ENCODE measurements at regions not wholly inside any gene's neighbourhood (a gene's known extent, or its start where the extent isn't known, plus 50 kb on each side); places are given as distances from the start of the nearest gene placed in this dataset.
"Not testable (repeated sequence)": the region's sequence is repeated elsewhere in the genome, so short reads cannot be mapped to it uniquely, and the experiment has no call there.

DNA sequence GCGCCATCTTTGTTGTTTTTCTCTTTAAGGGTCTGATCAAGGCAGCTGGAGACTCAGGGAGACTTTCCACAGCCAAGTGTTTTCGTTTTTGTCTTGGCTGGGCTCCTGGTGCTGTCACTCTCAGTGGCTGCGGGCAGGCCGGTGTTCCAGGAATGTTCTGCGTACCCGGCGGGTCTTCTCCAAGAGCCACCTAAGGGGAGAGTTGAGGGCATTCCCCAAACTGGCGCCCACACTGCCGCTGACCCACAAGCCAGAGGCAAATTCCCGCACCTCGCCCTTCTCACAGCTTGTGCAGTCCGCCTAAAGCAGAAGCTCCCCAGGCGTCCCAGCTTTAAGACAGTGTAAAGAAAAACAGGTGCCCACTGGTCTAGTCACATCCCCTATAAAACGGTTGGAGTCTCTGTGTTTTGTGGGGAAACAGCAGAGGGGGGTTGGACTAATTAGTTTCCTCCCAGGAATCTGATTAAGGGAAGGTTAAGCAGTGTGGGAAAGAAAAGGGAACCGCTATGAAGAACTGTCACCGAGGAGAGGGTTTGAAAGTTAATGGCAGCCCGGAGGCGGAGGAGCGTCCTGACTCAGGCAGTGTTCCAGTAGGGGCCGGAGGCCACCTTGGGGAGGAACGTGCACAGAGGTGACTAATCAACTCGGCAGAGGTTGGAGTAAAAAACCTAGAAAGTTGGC, 224.5 kb downstream of the SLC4A3 start:
- Mint-ChIP-seq H3K4me3 (no peak overlapping the region), H3K4me1 (ENCODE audit: low read depth) (no peaks in the 10 kb centered on the region), H3K36me3 (ENCODE audit: low read depth) (no peaks in the 10 kb centered on the region), H3K9me3 (no peaks in the 10 kb centered on the region), H3K27me3 (peaks cover 7% of the 10 kb centered on the region), H3K27ac (no peak overlapping the region)
- intact Hi-C loops (cut with micrococcal nuclease) = no loop called here

DNA sequence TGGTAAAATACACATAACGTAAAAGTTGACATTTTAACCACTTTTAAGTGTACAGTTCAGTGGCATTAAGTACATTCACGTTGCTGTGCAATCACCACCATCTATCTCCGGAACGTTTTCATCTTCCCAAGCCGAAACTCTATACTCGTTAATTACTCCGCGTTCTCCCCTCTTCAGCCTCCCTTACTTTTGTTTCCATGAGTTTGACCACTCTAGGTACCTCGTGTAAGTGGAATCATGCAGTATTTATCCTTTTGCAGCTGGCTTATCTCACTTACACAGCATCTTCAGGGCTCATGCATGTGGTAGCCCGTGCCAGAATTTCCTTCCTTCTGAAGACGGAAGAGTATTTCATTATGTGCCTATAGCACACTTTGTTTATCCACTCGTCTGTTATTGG, 225.2 kb downstream of the SLC4A3 start:
- no peaks in the 10 kb centered on the region for H3K36me3 Mint-ChIP-seq (ENCODE audit: low read depth)
- no peaks in the 10 kb centered on the region for H3K4me1 Mint-ChIP-seq (ENCODE audit: low read depth)
- intact Hi-C loops (cut with micrococcal nuclease) = no loop called here
- no peak overlapping the region for H3K4me3 Mint-ChIP-seq
- H3K27ac Mint-ChIP-seq = no peak overlapping the region
- no peaks in the 10 kb centered on the region for H3K9me3 Mint-ChIP-seq
- peaks cover 7% of the 10 kb centered on the region for H3K27me3 Mint-ChIP-seq

DNA sequence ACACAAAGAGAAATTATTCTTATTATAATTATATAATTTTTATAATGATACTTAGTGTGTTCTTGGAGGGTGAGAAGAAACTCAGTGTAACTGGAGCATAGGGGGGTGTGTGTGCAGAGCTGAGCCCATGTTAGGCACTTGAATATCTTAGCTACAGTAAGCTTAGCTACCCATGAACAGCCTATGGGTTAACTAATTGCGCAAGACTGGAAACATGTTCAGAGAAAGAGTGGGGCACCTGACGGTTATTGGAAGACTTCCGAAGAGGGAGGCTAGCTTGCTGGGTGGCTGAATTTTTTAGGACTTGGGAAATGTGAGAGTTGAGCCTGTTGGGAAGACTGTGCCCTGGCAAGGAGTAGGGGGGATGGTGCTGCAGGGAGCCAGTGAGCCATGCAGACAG, 229.2 kb downstream of the SLC4A3 start:
- H3K27me3 Mint-ChIP-seq = peaks cover 7% of the 10 kb centered on the region
- H3K4me1 Mint-ChIP-seq (ENCODE audit: low read depth) = no peaks in the 10 kb centered on the region
- H3K36me3 Mint-ChIP-seq (ENCODE audit: low read depth) = no peaks in the 10 kb centered on the region
- intact Hi-C loops (cut with micrococcal nuclease) = no loop called here
- no peak overlapping the region for H3K27ac Mint-ChIP-seq
- no peaks in the 10 kb centered on the region for H3K9me3 Mint-ChIP-seq
- no peak overlapping the region for H3K4me3 Mint-ChIP-seq

DNA sequence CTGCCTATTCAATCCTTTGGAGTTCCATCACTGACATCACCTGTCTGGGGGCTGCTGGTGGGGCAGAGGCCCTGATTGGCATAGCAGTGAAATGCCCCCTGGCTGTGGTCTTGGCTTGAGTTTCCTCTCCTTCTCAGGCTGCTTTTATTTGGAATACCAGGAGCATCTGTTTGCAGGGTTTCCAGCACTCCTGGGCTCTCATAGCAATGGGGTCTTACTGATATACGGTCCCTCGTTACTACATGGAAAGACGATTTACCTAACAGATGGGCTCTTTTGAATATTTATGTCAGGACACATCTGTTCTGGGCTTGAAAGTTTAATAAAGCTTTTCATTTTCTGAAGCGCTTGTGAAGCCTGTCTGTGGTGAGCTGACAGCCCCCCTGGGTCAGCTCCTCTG, 230.3 kb downstream of the SLC4A3 start:
- no peaks in the 10 kb centered on the region for H3K36me3 Mint-ChIP-seq (ENCODE audit: low read depth)
- H3K4me1 Mint-ChIP-seq (ENCODE audit: low read depth) = no peaks in the 10 kb centered on the region
- H3K27me3 Mint-ChIP-seq = no peaks in the 10 kb centered on the region
- no peaks in the 10 kb centered on the region for H3K9me3 Mint-ChIP-seq
- no peak overlapping the region for H3K27ac Mint-ChIP-seq
- intact Hi-C loops (cut with micrococcal nuclease) = no loop called here
- no peak overlapping the region for H3K4me3 Mint-ChIP-seq

DNA sequence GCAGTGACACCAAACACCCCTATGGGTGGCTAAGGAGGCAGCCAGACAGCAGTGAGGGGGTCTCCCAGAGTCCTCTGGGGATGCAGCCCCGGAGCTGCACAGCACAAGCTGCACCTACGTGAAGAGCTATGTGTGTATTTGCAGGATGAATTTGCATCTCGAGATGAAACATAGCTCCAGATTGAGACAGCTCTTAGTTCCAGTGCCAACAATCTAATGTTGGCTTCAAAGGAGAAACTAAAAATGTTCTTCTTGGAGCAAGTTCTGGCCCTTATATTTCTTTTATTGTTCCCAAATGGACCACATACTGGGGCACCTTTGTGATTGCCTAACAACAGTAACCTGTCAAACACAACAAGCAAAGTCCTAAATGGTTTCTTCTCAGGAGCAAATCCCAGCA, 233.9 kb downstream of the SLC4A3 start:
- intact Hi-C loops (cut with micrococcal nuclease) = no loop called here
- Mint-ChIP-seq H3K27me3 (no peaks in the 10 kb centered on the region), H3K4me3 (no peak overlapping the region), H3K27ac (no peak overlapping the region), H3K4me1 (ENCODE audit: low read depth) (no peaks in the 10 kb centered on the region), H3K9me3 (no peaks in the 10 kb centered on the region), H3K36me3 (ENCODE audit: low read depth) (no peaks in the 10 kb centered on the region)

DNA sequence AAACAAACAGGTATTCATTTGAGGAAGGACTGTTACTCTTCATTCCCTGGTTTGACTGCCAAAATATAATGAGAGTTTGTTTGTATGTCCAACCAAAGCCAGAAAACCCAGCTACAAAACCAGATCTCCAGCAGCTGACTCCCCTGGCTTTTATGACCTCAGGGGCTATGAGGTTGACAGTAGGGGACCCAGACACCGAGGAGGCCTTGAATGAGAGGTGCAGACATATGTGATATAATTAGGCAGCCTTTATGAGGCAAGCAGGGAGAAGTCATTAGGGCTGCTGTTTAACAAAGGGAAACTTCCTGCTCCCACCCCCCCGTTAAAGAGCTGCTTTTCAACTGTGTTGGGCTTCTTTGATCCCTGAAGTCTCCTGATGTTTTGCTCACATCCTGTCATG, 236.7 kb downstream of the SLC4A3 start:
- H3K4me1 Mint-ChIP-seq (ENCODE audit: low read depth) = no peaks in the 10 kb centered on the region
- intact Hi-C loops (cut with micrococcal nuclease) = no loop called here
- no peak overlapping the region for H3K4me3 Mint-ChIP-seq
- H3K9me3 Mint-ChIP-seq = peaks cover 10% of the 10 kb centered on the region
- H3K27ac Mint-ChIP-seq = no peak overlapping the region
- no peaks in the 10 kb centered on the region for H3K27me3 Mint-ChIP-seq
- no peaks in the 10 kb centered on the region for H3K36me3 Mint-ChIP-seq (ENCODE audit: low read depth)

DNA sequence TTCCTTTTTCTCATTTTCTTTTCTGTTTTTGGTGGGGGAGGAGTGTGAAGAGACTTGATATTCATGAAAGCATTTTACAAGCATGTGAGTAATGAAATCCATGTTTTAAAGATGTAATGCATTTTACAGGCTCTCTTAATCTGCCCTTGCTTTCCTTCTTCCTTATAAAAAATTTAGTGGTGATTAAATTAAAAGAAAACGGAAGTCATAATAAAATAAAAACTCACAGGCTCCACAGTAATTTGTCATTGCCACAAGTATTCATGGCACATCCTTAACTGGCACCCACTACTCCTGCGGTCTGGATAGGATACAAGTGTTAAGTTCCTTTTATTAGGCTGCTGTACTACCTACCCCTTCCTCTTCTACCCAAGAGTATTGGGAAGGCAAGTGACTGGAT, 241.2 kb downstream of the SLC4A3 start:
- H3K4me1 Mint-ChIP-seq (ENCODE audit: low read depth) = no peaks in the 10 kb centered on the region
- H3K9me3 Mint-ChIP-seq = peaks cover 13% of the 10 kb centered on the region
- no peak overlapping the region for H3K4me3 Mint-ChIP-seq
- no peak overlapping the region for H3K27ac Mint-ChIP-seq
- intact Hi-C loops (cut with micrococcal nuclease) = no loop called here
- no peaks in the 10 kb centered on the region for H3K27me3 Mint-ChIP-seq
- no peaks in the 10 kb centered on the region for H3K36me3 Mint-ChIP-seq (ENCODE audit: low read depth)

DNA sequence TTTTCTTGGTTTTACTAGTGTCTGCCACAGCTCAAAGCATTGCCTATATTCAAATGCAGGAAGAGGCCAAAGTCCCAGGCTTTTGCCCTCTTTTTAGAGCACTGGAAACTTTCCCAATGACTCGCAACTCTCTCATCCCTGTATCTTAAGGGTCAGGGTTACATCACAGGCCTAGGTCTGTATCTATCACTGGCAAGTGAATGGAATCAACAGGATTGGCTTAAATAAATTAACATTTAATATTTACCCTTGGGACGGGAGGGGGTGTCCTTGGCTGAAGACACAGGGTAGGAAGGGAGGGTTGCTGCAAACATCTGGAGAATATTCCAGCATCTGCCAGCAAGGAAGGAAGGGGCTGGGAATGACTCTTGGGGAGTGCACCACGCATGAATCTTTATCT, 242.6 kb downstream of the SLC4A3 start:
- intact Hi-C loops (cut with micrococcal nuclease) = no loop called here
- H3K36me3 Mint-ChIP-seq (ENCODE audit: low read depth) = no peaks in the 10 kb centered on the region
- H3K27ac Mint-ChIP-seq = no peak overlapping the region
- no peaks in the 10 kb centered on the region for H3K4me1 Mint-ChIP-seq (ENCODE audit: low read depth)
- H3K4me3 Mint-ChIP-seq = no peak overlapping the region
- H3K27me3 Mint-ChIP-seq = no peaks in the 10 kb centered on the region
- H3K9me3 Mint-ChIP-seq = peaks cover 13% of the 10 kb centered on the region

DNA sequence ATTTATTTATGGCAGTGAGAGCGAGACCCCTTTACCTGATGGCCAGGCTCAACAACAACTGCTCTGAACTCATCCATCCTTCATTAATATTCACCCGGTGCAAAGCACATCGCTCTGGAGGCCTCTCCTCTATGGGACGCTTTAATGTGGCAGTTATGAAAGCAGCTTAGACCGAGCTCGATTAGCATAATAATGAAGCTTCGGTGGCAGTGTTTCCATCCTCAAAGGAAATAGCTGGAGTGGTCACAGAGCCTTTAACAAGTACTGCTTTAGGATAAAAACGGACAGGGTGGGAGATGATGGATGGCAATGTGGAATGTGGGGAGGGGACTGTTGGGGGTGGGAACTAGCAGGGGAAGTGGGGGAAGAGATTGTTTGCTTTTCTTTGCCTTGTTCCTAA, 243.9 kb downstream of the SLC4A3 start:
- Mint-ChIP-seq H3K36me3 (ENCODE audit: low read depth) (no peaks in the 10 kb centered on the region), H3K27me3 (no peaks in the 10 kb centered on the region), H3K9me3 (peaks cover 13% of the 10 kb centered on the region), H3K4me3 (no peak overlapping the region), H3K4me1 (ENCODE audit: low read depth) (no peaks in the 10 kb centered on the region), H3K27ac (no peak overlapping the region)
- intact Hi-C loops (cut with micrococcal nuclease) = no loop called here

DNA sequence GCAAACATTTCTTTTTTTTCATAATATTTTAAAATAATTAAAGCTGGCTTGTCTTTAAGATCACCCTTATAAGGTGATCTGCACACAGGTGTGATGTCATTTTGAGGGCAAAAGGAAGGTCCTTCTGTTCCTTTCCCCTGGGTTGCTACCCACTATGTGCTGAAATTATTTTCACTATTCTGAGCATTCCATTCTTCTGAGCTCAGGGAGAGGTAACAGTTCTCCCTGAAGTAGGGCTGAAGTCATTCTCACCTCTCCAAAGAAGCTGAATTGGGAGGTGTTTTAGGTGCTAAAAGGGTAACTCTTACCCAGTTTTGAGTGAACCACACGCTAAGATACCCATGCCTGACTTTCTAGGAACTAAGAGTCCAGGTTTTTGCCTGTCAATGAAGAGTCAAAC, 247.6 kb downstream of the SLC4A3 start:
- Mint-ChIP-seq H3K27me3 (no peaks in the 10 kb centered on the region), H3K27ac (no peak overlapping the region), H3K36me3 (ENCODE audit: low read depth) (no peaks in the 10 kb centered on the region), H3K4me1 (ENCODE audit: low read depth) (no peaks in the 10 kb centered on the region), H3K9me3 (no peaks in the 10 kb centered on the region), H3K4me3 (no peak overlapping the region)
- intact Hi-C loops (cut with micrococcal nuclease) = no loop called here

DNA sequence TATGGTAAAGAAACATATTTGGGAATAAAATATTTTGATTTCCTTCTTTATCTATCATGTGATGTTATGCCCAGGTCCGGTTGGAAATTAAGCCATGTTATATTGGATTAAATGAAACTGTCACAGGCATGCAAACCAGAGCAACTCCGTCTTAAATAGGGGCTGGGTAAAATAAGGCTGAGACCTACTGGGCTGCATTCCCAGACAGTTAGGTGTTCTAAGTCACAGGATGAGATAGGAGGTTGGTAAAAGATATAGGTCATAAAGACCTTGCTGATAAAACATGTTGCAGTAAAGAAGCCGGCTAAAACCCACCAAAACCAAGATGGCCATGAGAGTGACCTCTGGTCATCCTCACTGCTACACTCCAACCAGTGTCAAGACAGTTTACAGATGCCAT, 248.6 kb downstream of the SLC4A3 start:
- intact Hi-C loops (cut with micrococcal nuclease); H3K36me3 Mint-ChIP-seq (ENCODE audit: low read depth); H3K4me1 Mint-ChIP-seq (ENCODE audit: low read depth); H3K27ac Mint-ChIP-seq; H3K9me3 Mint-ChIP-seq; H3K4me3 Mint-ChIP-seq; H3K27me3 Mint-ChIP-seq: not testable (repeated sequence)

DNA sequence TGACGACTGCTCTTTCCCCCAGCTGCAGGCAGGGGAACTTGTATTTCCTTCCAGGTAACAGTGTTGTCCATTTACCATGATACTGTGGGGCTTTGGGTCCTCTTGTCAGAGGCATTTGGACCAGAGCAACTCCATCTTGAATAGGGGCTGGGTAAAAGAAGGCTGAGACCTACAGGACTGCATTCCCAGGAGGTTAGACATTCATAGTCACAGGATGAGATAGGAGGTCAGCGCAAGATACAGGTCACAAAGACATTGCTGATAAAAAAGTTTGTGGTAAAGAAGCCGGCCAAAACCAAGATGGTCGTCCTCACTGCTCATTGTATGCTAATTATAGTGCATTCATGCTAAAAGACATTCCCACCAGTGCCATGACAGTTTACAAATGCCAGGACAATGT, 249.5 kb downstream of the SLC4A3 start:
- H3K27ac Mint-ChIP-seq = no peak overlapping the region

DNA sequence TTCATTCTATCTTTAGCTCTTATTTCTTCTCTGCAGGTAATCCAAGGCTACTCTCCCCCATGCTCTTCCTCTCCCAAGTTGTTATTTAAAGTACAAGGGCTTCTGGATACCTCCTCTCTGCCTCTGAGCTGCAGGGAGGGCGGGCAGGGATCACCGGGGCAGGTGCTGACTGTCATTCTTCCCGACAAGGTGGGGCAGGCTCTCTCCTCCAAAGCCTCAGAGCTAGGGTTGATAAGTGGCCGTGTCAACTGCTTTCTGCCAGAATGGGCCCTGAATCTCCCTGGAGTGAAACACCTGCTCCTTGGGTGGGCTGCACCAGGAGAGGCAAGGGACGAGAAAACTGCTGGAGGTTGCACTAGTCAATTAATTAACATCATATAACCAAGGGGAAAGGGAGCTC, 250.3 kb downstream of the SLC4A3 start:
- Mint-ChIP-seq H3K27me3 (no peaks in the 10 kb centered on the region), H3K9me3 (no peaks in the 10 kb centered on the region), H3K36me3 (ENCODE audit: low read depth) (no peaks in the 10 kb centered on the region), H3K4me3 (no peak overlapping the region), H3K27ac (no peak overlapping the region), H3K4me1 (ENCODE audit: low read depth) (no peaks in the 10 kb centered on the region)
- intact Hi-C loops (cut with micrococcal nuclease) = no loop called here

More for the DNA sequence above, 249.5 kb downstream of the SLC4A3 start:
- Mint-ChIP-seq H3K27me3 (no peaks in the 10 kb centered on the region), H3K9me3 (no peaks in the 10 kb centered on the region), H3K4me1 (ENCODE audit: low read depth) (no peaks in the 10 kb centered on the region), H3K36me3 (ENCODE audit: low read depth) (no peaks in the 10 kb centered on the region), H3K4me3 (no peak overlapping the region)
- intact Hi-C loops (cut with micrococcal nuclease) = no loop called here

DNA sequence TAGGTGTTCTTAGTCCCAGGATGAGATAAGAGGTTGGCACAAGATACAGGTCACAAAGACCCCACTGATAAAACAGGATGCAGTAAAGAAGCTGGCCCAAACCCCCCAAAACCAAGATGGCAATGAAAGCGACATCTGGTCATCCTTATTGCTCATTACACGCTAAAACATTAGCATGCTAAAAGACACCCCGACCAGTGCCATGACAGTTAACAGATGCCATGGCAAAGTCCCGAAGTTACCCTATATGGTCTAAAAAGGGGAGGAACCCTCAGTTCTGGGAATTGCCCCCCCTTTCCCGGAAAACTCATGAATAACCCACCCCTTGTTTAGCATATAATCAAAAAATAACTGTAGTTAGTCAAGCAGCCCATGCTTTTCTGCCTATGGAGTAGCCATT, 251.1 kb downstream of the SLC4A3 start:
- no peaks in the 10 kb centered on the region for H3K36me3 Mint-ChIP-seq (ENCODE audit: low read depth)
- intact Hi-C loops (cut with micrococcal nuclease) = no loop called here
- no peak overlapping the region for H3K27ac Mint-ChIP-seq
- no peak overlapping the region for H3K4me3 Mint-ChIP-seq
- H3K27me3 Mint-ChIP-seq = no peaks in the 10 kb centered on the region
- no peaks in the 10 kb centered on the region for H3K4me1 Mint-ChIP-seq (ENCODE audit: low read depth)
- no peaks in the 10 kb centered on the region for H3K9me3 Mint-ChIP-seq

DNA sequence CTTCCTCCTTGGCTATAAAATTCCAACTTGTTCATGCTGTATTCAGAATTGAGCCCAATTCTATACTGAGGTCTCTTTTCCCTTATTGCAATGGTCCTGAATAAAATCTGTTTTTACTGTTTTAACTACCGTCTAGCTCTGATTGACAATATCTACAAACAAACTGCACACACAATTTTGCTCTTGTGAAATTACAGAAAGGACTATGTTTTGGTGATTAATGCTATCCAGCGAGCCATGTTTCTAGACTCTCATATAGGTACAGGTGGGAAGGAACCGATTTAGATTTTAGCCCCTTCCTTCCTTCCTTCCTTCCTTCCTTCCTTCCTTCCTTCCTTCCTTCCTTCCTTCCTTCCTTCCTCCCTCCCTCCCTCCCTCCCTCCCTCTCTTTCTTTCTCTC, 254.4 kb downstream of the SLC4A3 start:
- Mint-ChIP-seq H3K4me3 (no peak overlapping the region), H3K36me3 (ENCODE audit: low read depth) (no peaks in the 10 kb centered on the region), H3K4me1 (ENCODE audit: low read depth) (no peaks in the 10 kb centered on the region), H3K27ac (no peak overlapping the region), H3K27me3 (no peaks in the 10 kb centered on the region), H3K9me3 (no peaks in the 10 kb centered on the region)
- intact Hi-C loops (cut with micrococcal nuclease) = no loop called here
